PFSK-1 (cell line): ENCODE measurements at regions not wholly inside any gene's neighbourhood (a gene's known extent, or its start where the extent isn't known, plus 50 kb on each side); places are given as distances from the start of the nearest gene placed in this dataset.

Experiments used
- FOXP2 ChIP-seq: optimal IDR thresholded peaks from 2 replicates; pipeline ENCODE3; 2011; ENCODE audit warnings: borderline replicate concordance, control low read depth, inconsistent platforms; ENCODE audit not compliant: insufficient read depth; ENCODE audit errors: extremely low read length, extremely low read depth
- POLR2AphosphoS5 ChIP-seq: IDR thresholded peaks from 2 replicates; pipeline ENCODE4 v1.6.1; 2012; ENCODE audit warnings: low read depth, mild to moderate bottlenecking, control low read depth, low read length, moderate library complexity
- SIN3A ChIP-seq: IDR thresholded peaks from 2 replicates; pipeline ENCODE4 v1.6.1; 2012; ENCODE audit warnings: mild to moderate bottlenecking, low read length, moderate library complexity, borderline replicate concordance; ENCODE audit not compliant: insufficient read depth
- TAF1 ChIP-seq: IDR thresholded peaks from 2 replicates; pipeline ENCODE4 v1.6.1; 2012; ENCODE audit warnings: low read length, control low read depth, borderline replicate concordance; ENCODE audit not compliant: insufficient read depth
- TF ChIP-seq, protein P1 (sequence below), 2 experiments: IDR thresholded peaks; 2 replicates each; pipeline versions ENCODE4 v1.6.1 to v1.8.0; 2011 to 2012; ENCODE audit warnings: low read depth in 2 of 2, low read length in 2 of 2, control low read depth in 1 of 2, inconsistent platforms in 1 of 2, mild to moderate bottlenecking in 1 of 2, moderate library complexity in 1 of 2; ENCODE audit not compliant: insufficient read depth in 1 of 2

DNA sequence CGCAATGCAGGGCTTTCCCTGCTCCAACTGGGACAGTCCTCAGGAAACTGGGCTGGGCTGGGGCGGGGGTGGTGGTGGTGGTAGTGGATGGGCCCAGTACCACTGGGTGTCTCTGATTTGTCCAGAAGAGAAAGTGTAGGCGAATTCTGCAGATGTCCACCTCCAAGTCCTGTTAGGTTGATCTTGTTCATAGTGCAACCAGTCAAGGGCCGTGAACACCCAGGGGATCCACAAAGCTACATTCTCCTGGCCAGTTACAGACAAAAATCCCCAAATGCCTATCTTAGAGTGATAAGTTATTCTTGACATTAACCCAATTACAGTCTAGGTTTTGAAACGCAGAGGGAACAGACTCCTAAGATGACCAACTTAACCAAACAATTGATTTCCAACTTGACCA lies 97.5 kb upstream of the SHB start:
- TF ChIP-seq SIN3A (no peak), FOXP2 (no peak), POLR2AphosphoS5 (no peak), TAF1 (no peak)
- TF ChIP-seq, protein P1, sequence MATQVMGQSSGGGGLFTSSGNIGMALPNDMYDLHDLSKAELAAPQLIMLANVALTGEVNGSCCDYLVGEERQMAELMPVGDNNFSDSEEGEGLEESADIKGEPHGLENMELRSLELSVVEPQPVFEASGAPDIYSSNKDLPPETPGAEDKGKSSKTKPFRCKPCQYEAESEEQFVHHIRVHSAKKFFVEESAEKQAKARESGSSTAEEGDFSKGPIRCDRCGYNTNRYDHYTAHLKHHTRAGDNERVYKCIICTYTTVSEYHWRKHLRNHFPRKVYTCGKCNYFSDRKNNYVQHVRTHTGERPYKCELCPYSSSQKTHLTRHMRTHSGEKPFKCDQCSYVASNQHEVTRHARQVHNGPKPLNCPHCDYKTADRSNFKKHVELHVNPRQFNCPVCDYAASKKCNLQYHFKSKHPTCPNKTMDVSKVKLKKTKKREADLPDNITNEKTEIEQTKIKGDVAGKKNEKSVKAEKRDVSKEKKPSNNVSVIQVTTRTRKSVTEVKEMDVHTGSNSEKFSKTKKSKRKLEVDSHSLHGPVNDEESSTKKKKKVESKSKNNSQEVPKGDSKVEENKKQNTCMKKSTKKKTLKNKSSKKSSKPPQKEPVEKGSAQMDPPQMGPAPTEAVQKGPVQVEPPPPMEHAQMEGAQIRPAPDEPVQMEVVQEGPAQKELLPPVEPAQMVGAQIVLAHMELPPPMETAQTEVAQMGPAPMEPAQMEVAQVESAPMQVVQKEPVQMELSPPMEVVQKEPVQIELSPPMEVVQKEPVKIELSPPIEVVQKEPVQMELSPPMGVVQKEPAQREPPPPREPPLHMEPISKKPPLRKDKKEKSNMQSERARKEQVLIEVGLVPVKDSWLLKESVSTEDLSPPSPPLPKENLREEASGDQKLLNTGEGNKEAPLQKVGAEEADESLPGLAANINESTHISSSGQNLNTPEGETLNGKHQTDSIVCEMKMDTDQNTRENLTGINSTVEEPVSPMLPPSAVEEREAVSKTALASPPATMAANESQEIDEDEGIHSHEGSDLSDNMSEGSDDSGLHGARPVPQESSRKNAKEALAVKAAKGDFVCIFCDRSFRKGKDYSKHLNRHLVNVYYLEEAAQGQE (IDR thresholded peaks at IDR 0.05; ENCODE audit: insufficient read depth in 1 of 2, low read depth in 2 of 2, low read length in 2 of 2), result no peak
